Tibial nerve (tissue), 4 donors: ENCODE measurements at regions not wholly inside any gene's neighbourhood (a gene's known extent, or its start where the extent isn't known, plus 50 kb on each side); places are given as distances from the start of the nearest gene placed in this dataset.

ENCODE experiments used
- CTCF ChIP-seq, 5 experiments: fragments of 200-600 bp in 3 of 5; fragments of 450-650 bp in 2 of 5; sonication (generic) in 3 of 5; IDR thresholded peaks; one replicate each; pipeline ENCODE4 v1.5.1; 2016 to 2019; ENCODE audit warnings: antibody characterized with exemption in 5 of 5, mild to moderate bottlenecking in 3 of 5, moderate library complexity in 2 of 5
- EP300 ChIP-seq, 2 donors: sonication (generic); formaldehyde crosslinking; IDR thresholded peaks; one replicate each; pipeline ENCODE4 v1.6.1; 2017; ENCODE audit warnings: antibody characterized with exemption in 2 of 2, mild to moderate bottlenecking in 1 of 2
- POLR2A ChIP-seq, 2 donors: fragments of 450-650 bp; IDR thresholded peaks; one replicate each; pipeline ENCODE4 v1.6.1; 2017; ENCODE audit warnings: antibody characterized with exemption in 2 of 2, mild to moderate bottlenecking in 2 of 2, moderate library complexity in 2 of 2

- TF ChIP-seq CTCF (IDR thresholded peaks at IDR 0.05), result no peak
- no peak for TF ChIP-seq POLR2A (IDR thresholded peaks at IDR 0.05)
- no peak for TF ChIP-seq EP300 (IDR thresholded peaks at IDR 0.05)
These were observed 376.4 kb upstream of the ZNF507 start for GRCh38 chr19:31969016-31969415.
